ENCODE measurements at regions not wholly inside any gene's neighbourhood (a gene's known extent, or its start where the extent isn't known, plus 50 kb on each side); places are given as distances from the start of the nearest gene placed in this dataset.

GRCh38 chr10:10610171-10610570, 407.5 kb upstream of the CELF2 start:
- no peak for DNase-seq

- no peak for DNase-seq
Measured at GRCh38 chr10:10612151-10612550, 405.5 kb upstream of the CELF2 start.

- no peak for DNase-seq
Measured at GRCh38 chr10:10613656-10614244, 403.9 kb upstream of the CELF2 start.

- no peak for DNase-seq
Measured at GRCh38 chr10:10617686-10618085, 400.0 kb upstream of the CELF2 start.

- no peak for DNase-seq
Measured at GRCh38 chr10:10618139-10618538, 399.5 kb upstream of the CELF2 start.

GRCh38 chr10:10623958-10624566, 393.6 kb upstream of the CELF2 start:
- no peak for DNase-seq

- DNase-seq = no peak
Measured at GRCh38 chr10:10624567-10624962, 393.1 kb upstream of the CELF2 start.

- no peak for DNase-seq
Measured at GRCh38 chr10:10625491-10625890, 392.2 kb upstream of the CELF2 start.

GRCh38 chr10:10626734-10627133, 390.9 kb upstream of the CELF2 start:
- DNase-seq = no peak

GRCh38 chr10:10627414-10627813, 390.3 kb upstream of the CELF2 start:
- DNase-seq = no peak

- no peak for DNase-seq
Measured at GRCh38 chr10:10629512-10629911, 388.2 kb upstream of the CELF2 start.

- no peak for DNase-seq
Measured at GRCh38 chr10:10630281-10630680, 387.4 kb upstream of the CELF2 start.

- DNase-seq = no peak
Measured at GRCh38 chr10:10630782-10631181, 386.9 kb upstream of the CELF2 start.

- no peak for DNase-seq
Measured at GRCh38 chr10:10642189-10642588, 375.5 kb upstream of the CELF2 start.

- no peak for DNase-seq
Measured at GRCh38 chr10:10642751-10643150, 374.9 kb upstream of the CELF2 start.

GRCh38 chr10:10644008-10644646, 373.5 kb upstream of the CELF2 start:
- no peak for DNase-seq

GRCh38 chr10:10644676-10645385, 372.8 kb upstream of the CELF2 start:
- no peak for DNase-seq

- DNase-seq = no peak
Measured at GRCh38 chr10:10647331-10647730, 370.3 kb upstream of the CELF2 start.

- no peak for DNase-seq
Measured at GRCh38 chr10:10657139-10657760, 360.4 kb upstream of the CELF2 start.

- DNase-seq = no peak
Measured at GRCh38 chr10:10658172-10658785, 359.4 kb upstream of the CELF2 start.

GRCh38 chr10:10660054-10660453, 357.6 kb upstream of the CELF2 start:
- no peak for DNase-seq

GRCh38 chr10:10661176-10661575, 356.5 kb upstream of the CELF2 start:
- DNase-seq = no peak

Data from NCI-H2171 treated with DMSO at 0.1 percent for 48 hours (cell line).